ENCODE measurements at regions not wholly inside any gene's neighbourhood (a gene's known extent, or its start where the extent isn't known, plus 50 kb on each side); places are given as distances from the start of the nearest gene placed in this dataset.

DNA sequence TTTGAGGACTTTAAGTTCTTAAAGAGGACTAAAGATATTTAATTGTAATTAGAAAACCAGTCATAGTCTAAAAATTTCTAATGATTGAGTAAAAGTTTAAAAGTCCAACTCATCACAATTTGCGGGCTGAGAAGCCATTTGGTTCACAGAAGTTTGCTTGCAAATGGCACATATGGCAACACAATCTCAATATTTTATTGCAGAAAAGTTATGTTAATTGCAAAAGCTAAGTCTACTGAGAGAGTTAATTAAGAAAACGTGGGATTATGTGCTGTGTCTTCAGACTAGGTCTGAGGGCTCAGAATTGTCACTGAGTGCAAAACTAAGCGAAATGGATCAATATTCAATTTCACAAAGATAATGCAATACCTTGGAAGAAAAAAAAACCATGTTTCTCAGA lies 289.7 kb downstream of the PYDC2 start:
- Mint-ChIP-seq H3K27me3 (ENCODE audit: insufficient read depth, low read depth) (no peaks in the 10 kb centered on the region), H3K9me3 (peaks cover 2% of the 10 kb centered on the region), H3K4me3 (no peak overlapping the region), H3K27ac (no peak overlapping the region), H3K4me1 (no peaks in the 10 kb centered on the region), H3K36me3 (peaks cover 3% of the 10 kb centered on the region)
- TF ChIP-seq EZH2 (IDR thresholded peaks at IDR 0.05): no peak
- no peak for TF ChIP-seq EZH2phosphoT487 (IDR thresholded peaks at IDR 0.05)
- TF ChIP-seq, protein P1, sequence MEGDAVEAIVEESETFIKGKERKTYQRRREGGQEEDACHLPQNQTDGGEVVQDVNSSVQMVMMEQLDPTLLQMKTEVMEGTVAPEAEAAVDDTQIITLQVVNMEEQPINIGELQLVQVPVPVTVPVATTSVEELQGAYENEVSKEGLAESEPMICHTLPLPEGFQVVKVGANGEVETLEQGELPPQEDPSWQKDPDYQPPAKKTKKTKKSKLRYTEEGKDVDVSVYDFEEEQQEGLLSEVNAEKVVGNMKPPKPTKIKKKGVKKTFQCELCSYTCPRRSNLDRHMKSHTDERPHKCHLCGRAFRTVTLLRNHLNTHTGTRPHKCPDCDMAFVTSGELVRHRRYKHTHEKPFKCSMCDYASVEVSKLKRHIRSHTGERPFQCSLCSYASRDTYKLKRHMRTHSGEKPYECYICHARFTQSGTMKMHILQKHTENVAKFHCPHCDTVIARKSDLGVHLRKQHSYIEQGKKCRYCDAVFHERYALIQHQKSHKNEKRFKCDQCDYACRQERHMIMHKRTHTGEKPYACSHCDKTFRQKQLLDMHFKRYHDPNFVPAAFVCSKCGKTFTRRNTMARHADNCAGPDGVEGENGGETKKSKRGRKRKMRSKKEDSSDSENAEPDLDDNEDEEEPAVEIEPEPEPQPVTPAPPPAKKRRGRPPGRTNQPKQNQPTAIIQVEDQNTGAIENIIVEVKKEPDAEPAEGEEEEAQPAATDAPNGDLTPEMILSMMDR (IDR thresholded peaks at IDR 0.05): no peak
- no peak overlapping the region for H3K27ac ChIP-seq
- no peaks in the 10 kb centered on the region for H3K9me3 ChIP-seq (ENCODE audit: low read depth)
- H3K4me3 ChIP-seq: no peak overlapping the region
- no peaks in the 10 kb centered on the region for H4K20me1 ChIP-seq (ENCODE audit: low read depth)
- H3K9ac ChIP-seq: no peak overlapping the region
- no peak overlapping the region for H2AFZ ChIP-seq (replicated peaks)
- no peak overlapping the region for H3K4me2 ChIP-seq
- no peaks in the 10 kb centered on the region for H3K36me3 ChIP-seq
- H3K79me2 ChIP-seq (ENCODE audit: low read depth): no peaks in the 10 kb centered on the region
- H3K27me3 ChIP-seq: no peaks in the 10 kb centered on the region
- DNase-seq (ENCODE audit: low spot score): no peak
- H3F3A ChIP-seq (ENCODE audit: low read depth): no peaks in the 10 kb centered on the region
- H3K4me1 ChIP-seq: no peaks in the 10 kb centered on the region

DNA sequence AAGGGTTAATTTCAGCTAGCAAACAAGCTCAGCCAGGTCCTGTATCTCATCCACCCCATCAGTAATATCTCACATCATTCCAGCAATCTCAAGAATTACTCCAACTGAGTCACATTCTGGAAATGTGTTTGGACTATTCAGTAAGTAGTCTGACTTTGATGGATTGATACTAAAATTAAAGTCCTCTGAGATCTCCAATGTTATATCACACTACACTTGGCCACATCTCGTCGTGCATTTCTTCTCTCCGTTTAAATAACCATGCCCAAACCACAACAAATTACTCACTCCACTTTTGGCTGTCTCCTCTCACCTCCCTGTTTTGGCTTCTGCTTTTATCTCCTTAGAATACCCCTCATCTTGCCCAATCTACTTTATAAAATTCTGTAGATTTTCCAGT lies 292.2 kb downstream of the PYDC2 start:
- Histone ChIP-seq H3K9me3 (ENCODE audit: low read depth) (no peaks in the 10 kb centered on the region), H3K79me2 (ENCODE audit: low read depth) (no peaks in the 10 kb centered on the region), H3K27ac (no peak overlapping the region), H3K4me3 (no peak overlapping the region), H3K4me1 (no peaks in the 10 kb centered on the region), H3K4me2 (no peak overlapping the region), H4K20me1 (ENCODE audit: low read depth) (no peaks in the 10 kb centered on the region), H3K9ac (no peak overlapping the region), H3F3A (ENCODE audit: low read depth) (no peaks in the 10 kb centered on the region), H3K36me3 (no peaks in the 10 kb centered on the region), H3K27me3 (no peaks in the 10 kb centered on the region), H2AFZ (replicated peaks) (no peak overlapping the region)
- peaks cover 3% of the 10 kb centered on the region for H3K36me3 Mint-ChIP-seq
- no peak overlapping the region for H3K4me3 Mint-ChIP-seq
- DNase-seq (ENCODE audit: low spot score): no peak
- H3K27ac Mint-ChIP-seq: no peak overlapping the region
- H3K27me3 Mint-ChIP-seq (ENCODE audit: insufficient read depth, low read depth): no peaks in the 10 kb centered on the region
- TF ChIP-seq, protein P1 (IDR thresholded peaks at IDR 0.05): no peak
- no peak for TF ChIP-seq EZH2phosphoT487 (IDR thresholded peaks at IDR 0.05)
- TF ChIP-seq EZH2 (IDR thresholded peaks at IDR 0.05): no peak
- H3K4me1 Mint-ChIP-seq: no peaks in the 10 kb centered on the region
- peaks cover 2% of the 10 kb centered on the region for H3K9me3 Mint-ChIP-seq

DNA sequence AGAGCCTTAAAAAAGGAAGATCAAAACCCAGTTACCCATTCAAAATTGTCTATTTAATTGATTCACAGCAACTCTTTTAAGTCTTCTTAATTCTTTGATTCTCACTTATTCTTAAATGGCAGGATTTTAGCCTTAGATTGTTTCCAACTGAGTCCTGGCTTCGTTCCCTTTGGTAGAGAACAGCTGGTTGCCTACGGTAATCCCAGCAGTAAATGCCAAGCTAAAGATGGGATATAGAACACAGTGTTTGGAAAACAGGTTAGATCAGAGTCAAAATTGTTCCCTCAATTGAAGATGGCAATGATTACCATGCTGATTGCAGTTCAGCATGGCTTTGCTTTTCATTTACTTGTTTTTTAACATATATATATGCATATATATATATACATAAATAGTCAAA lies 300.9 kb downstream of the PYDC2 start:
- no peaks in the 10 kb centered on the region for H3F3A ChIP-seq (ENCODE audit: low read depth)
- H3K27ac Mint-ChIP-seq: peak overlapping the region; percentile 91
- peaks cover 3% of the 10 kb centered on the region for H3K27me3 Mint-ChIP-seq (ENCODE audit: insufficient read depth, low read depth)
- peaks cover 20% of the 10 kb centered on the region for H3K9me3 Mint-ChIP-seq
- H3K9me3 ChIP-seq (ENCODE audit: low read depth): no peaks in the 10 kb centered on the region
- H4K20me1 ChIP-seq (ENCODE audit: low read depth): no peaks in the 10 kb centered on the region
- peak overlapping the region; percentile 29 for H3K4me2 ChIP-seq
- H3K36me3 Mint-ChIP-seq: peaks cover 3% of the 10 kb centered on the region
- H3K36me3 ChIP-seq: no peaks in the 10 kb centered on the region
- peaks cover 13% of the 10 kb centered on the region for H3K4me1 Mint-ChIP-seq
- H3K4me3 Mint-ChIP-seq: no peak overlapping the region
- no peaks in the 10 kb centered on the region for H3K27me3 ChIP-seq
- H2AFZ ChIP-seq (replicated peaks): no peak overlapping the region
- no peak overlapping the region for H3K4me3 ChIP-seq
- no peaks in the 10 kb centered on the region for H3K79me2 ChIP-seq (ENCODE audit: low read depth)
- DNase-seq (ENCODE audit: low spot score): peak; percentile 39
- no peak overlapping the region for H3K9ac ChIP-seq
- H3K4me1 ChIP-seq: peaks cover 15% of the 10 kb centered on the region
- TF ChIP-seq EZH2phosphoT487 (IDR thresholded peaks at IDR 0.05) (no peak), EZH2 (IDR thresholded peaks at IDR 0.05) (no peak)
- TF ChIP-seq, protein P1 (IDR thresholded peaks at IDR 0.05): no peak
- H3K27ac ChIP-seq: no peak overlapping the region

Measured in neural progenitor cell (in vitro differentiated cells).